Stimulated activated CD4-positive, alpha-beta T cell treated with anti-CD3 and anti-CD28 coated beads, TNF-alpha, amount 100 ng/mL, for 48 hours (primary cell): ENCODE measurements at regions not wholly inside any gene's neighbourhood (a gene's known extent, or its start where the extent isn't known, plus 50 kb on each side); places are given as distances from the start of the nearest gene placed in this dataset.

ENCODE experiments used
- DNase-seq, 3 donors: peaks; one replicate each; pipeline ENCODE4 v3.0.0-alpha.2; 2020; ENCODE audit warnings: low read depth in 3 of 3

- DNase-seq, result no peak
Observed at GRCh38 chr12:118467641-118468305, 91.4 kb downstream of the SUDS3 start.

- DNase-seq, result no peak
Observed at GRCh38 chr12:118472940-118473339, 96.6 kb downstream of the SUDS3 start.

- no peak for DNase-seq
Observed at GRCh38 chr12:118480235-118480634, 103.9 kb downstream of the SUDS3 start.

GRCh38 chr12:118488034-118488433 lies 111.7 kb downstream of the SUDS3 start:
- no peak for DNase-seq

GRCh38 chr12:118493962-118494361 lies 117.6 kb downstream of the SUDS3 start:
- DNase-seq, result no peak

- DNase-seq, result no peak
Observed at GRCh38 chr12:118494776-118495175, 118.4 kb downstream of the SUDS3 start.

GRCh38 chr12:118495296-118495695 lies 118.9 kb downstream of the SUDS3 start:
- no peak for DNase-seq

- no peak for DNase-seq
Observed at GRCh38 chr12:118498171-118498570, 121.8 kb downstream of the SUDS3 start.

- DNase-seq, result no peak
Observed at GRCh38 chr12:118500299-118500698, 123.9 kb downstream of the SUDS3 start.

- DNase-seq, result no peak
Observed at GRCh38 chr12:118501489-118501888, 125.1 kb downstream of the SUDS3 start.

- no peak for DNase-seq
Observed at GRCh38 chr12:118503476-118503875, 127.1 kb downstream of the SUDS3 start.

GRCh38 chr12:118512669-118513068 lies 136.3 kb downstream of the SUDS3 start:
- no peak for DNase-seq

- DNase-seq, result no peak
Observed at GRCh38 chr12:118513611-118514010, 137.3 kb downstream of the SUDS3 start.

GRCh38 chr12:118514297-118514696 lies 137.9 kb downstream of the SUDS3 start:
- no peak for DNase-seq

- DNase-seq, result no peak
Observed at GRCh38 chr12:118520214-118521035, 144.1 kb downstream of the SUDS3 start.

GRCh38 chr12:118521036-118521370 lies 144.6 kb downstream of the SUDS3 start:
- DNase-seq, result no peak

- no peak for DNase-seq
Observed at GRCh38 chr12:118524446-118524845, 148.1 kb downstream of the SUDS3 start.

- no peak for DNase-seq
Observed at GRCh38 chr12:118525216-118525615, 148.9 kb downstream of the SUDS3 start.

GRCh38 chr12:118526255-118527095 lies 150.1 kb downstream of the SUDS3 start:
- no peak for DNase-seq

- DNase-seq, result no peak
Observed at GRCh38 chr12:118527310-118527709, 151.0 kb downstream of the SUDS3 start.

GRCh38 chr12:118528625-118529024 lies 152.3 kb downstream of the SUDS3 start:
- DNase-seq, result no peak

- DNase-seq, result no peak
Observed at GRCh38 chr12:118534003-118534402, 157.6 kb downstream of the SUDS3 start.
